ENCODE measurements at regions not wholly inside any gene's neighbourhood (a gene's known extent, or its start where the extent isn't known, plus 50 kb on each side); places are given as distances from the start of the nearest gene placed in this dataset.

DNA sequence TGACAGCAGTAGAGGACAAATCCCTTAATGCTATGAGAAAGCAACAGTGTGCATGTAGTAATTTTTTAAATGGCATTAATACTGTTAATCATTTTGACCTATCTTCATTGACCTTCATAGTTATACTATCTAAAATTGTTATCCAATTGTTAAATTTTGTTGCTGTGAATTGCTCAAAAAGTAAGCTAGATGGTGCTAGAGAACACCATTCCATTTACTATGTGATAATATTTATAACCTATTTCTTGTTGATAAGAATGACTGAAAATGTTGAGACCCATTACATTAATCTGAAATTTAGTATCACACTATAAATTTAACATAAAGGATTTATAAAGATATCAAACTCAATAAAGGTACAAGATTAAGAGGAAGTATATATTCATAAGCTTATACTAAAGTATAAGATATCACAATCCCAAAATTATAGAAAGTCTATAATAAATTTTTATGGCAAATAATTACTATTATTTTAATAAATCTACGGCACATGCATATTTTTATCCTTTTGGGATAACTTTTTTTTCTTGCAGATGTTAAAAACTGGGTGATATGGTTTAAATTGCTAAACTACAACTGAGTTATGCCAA, 1573.3 kb downstream of the PCDH9 start:
- TF ChIP-seq, protein P1, sequence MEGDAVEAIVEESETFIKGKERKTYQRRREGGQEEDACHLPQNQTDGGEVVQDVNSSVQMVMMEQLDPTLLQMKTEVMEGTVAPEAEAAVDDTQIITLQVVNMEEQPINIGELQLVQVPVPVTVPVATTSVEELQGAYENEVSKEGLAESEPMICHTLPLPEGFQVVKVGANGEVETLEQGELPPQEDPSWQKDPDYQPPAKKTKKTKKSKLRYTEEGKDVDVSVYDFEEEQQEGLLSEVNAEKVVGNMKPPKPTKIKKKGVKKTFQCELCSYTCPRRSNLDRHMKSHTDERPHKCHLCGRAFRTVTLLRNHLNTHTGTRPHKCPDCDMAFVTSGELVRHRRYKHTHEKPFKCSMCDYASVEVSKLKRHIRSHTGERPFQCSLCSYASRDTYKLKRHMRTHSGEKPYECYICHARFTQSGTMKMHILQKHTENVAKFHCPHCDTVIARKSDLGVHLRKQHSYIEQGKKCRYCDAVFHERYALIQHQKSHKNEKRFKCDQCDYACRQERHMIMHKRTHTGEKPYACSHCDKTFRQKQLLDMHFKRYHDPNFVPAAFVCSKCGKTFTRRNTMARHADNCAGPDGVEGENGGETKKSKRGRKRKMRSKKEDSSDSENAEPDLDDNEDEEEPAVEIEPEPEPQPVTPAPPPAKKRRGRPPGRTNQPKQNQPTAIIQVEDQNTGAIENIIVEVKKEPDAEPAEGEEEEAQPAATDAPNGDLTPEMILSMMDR (conservative IDR thresholded peaks at IDR 0.05; ENCODE audit: low read length): peak; percentile 68
- no peak for TF ChIP-seq EZH2phosphoT487 (IDR thresholded peaks at IDR 0.05; ENCODE audit: borderline replicate concordance)

Data from Loucy (cell line).